CD4-positive, alpha-beta T cell treated with Interferon alpha-2 for 1 hour (primary cell): ENCODE measurements at regions not wholly inside any gene's neighbourhood (a gene's known extent, or its start where the extent isn't known, plus 50 kb on each side); places are given as distances from the start of the nearest gene placed in this dataset.
"Not testable (repeated sequence)": the region's sequence is repeated elsewhere in the genome, so short reads cannot be mapped to it uniquely, and the experiment has no call there.

ENCODE experiments used
- DNase-seq, 2 donors: peaks; one replicate each; pipeline ENCODE4 v3.0.0-alpha.2; 2020 to 2022

DNA sequence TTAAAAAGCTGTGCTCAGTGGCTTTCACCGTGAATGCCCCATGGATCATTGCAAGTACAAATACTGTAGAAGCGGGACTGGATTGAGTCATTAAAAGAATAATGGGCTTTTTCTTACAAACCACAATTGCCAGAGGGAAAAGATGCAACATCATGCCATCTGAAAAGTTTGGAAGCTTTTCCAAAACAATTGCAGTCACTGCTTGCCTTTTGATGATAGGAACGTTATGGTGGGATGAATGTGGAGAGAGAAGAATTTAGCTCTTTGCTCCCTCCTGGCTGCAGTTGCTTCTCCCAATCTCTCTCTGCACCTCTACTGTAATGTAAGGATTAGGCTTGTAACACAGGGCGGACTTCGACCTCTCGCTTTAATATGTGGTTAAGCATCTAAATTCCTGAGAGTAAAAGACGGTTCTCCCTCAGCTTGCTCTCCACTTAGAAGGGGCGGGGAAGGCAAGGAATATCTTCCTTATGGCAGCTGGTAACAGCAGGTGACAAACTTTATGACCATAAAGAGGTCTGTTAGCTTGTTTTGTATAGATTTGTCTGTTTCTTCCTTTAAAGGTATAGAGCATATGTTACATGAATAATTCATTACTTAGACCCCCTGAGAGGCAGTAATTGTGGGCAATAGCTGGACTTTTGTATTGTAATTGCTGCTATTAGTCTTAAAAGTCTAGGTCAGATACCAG is 376.1 kb downstream of the UTRN start:
- DNase-seq = no peak

GRCh38 chr6:144662812-144663365 is 377.8 kb downstream of the UTRN start:
- DNase-seq = no peak

GRCh38 chr6:144664281-144664680 is 379.1 kb downstream of the UTRN start:
- DNase-seq = no peak

DNA sequence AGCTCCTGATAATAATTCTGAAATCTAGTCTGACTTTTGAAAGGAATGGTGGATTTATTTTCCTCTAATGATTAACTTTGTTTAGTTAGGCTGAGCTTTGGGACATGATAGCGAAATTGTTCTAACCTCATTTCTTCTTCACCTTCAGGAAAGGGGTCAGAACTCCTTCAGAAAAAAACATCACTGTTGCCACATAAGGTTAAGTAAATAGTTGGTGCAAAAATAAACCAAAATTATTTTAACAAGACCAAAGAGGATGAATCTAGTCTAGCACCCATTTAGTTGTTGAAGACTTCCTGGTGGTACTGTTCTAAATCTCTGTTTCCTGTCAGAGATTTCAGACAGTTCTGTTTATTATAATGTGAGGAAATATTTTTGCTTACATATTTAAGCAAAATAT is 379.8 kb downstream of the UTRN start:
- DNase-seq = no peak

DNA sequence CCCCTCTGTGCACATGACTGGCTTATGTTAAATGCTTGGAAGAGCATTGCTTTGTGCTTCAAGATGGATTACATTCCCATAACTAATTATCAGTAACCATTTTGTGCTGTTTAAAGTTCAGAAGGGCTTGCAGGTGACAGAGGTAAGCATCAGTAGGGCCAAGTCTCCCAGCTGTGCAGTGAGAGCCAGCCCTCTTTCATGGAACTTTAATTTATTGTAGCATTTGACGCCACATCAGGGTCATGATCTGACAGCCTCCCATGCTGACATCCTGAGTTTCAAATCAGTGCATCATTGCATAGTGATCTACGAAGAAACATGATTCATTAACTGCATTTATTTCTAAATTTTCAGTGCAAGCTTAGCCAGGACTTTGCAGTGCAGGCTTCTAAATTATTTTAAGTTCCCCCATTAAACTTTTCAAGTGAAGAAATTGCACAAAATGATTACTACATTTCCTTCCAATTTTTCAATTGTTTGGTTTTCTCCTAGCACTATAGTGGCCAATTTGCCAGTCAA is 380.9 kb downstream of the UTRN start:
- DNase-seq = no peak

- DNase-seq = no peak
These were observed 381.6 kb downstream of the UTRN start for GRCh38 chr6:144666781-144667180.

- DNase-seq = no peak
These were observed 382.7 kb downstream of the UTRN start for GRCh38 chr6:144667532-144668503.

DNA sequence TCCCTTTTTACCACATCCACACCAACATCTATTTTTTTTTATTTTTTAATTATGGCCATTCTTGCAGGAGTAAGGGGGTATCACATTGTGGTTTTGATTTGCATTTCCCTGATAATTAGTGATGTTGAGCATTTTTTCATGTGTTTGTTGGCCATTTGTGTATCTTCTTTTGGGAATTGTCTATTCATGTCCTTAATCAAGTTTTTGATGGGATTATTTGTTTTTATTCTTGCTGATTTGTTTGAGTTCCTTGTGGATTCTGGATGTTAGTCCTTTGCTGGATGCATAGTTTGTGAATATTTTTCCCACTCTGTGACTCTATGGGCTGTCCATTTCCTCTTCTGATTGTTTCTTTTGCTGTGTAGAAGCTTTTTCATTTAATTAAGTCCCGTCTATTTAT is 385.1 kb downstream of the UTRN start:
- DNase-seq = not testable (repeated sequence)

DNA sequence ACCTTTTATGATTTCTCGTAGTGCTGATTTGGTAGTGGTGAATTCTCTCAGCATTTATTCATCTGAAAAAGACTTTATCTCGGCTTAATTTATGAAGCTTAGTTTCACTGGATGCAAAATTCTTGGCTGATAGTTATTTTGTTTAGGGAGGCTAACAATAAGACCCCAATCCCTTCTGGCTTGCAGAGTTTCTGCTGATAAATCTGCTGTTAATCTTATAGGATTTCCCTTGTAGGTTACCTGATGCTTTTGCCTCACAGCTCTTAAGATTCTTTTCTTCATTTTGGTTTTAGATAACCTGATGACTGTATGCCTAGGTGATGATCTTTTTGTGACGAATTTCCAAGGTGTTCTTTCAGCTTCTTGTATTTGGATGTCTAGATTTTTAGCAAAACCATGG is 388.7 kb downstream of the UTRN start:
- no peak for DNase-seq

- peak in 1 of 2 donors; percentile 23 for DNase-seq
These were observed 390.2 kb downstream of the UTRN start for GRCh38 chr6:144675231-144675861.

DNA sequence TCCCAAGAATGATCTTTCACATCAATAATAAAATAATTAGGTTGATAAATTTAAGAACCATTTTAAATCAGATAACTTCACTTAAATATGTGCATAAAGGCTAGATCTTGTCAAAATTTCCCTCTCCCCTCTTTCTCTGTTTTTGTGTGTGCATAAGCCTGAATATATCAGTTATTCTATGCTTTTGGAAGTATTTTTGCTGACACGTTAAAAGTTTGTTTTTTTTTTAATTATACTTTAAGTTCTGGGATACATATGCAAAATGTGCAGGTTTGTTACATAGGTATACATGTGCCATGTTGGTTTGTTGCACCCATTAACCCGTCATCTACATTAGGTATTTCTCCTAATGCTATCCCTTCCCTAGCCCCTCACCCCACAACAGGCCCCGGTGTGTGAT is 391.2 kb downstream of the UTRN start:
- DNase-seq = not testable (repeated sequence)

GRCh38 chr6:144677263-144677662 is 392.1 kb downstream of the UTRN start:
- not testable (repeated sequence) for DNase-seq

- DNase-seq = no peak
These were observed 393.7 kb downstream of the UTRN start for GRCh38 chr6:144678844-144679243.

DNA sequence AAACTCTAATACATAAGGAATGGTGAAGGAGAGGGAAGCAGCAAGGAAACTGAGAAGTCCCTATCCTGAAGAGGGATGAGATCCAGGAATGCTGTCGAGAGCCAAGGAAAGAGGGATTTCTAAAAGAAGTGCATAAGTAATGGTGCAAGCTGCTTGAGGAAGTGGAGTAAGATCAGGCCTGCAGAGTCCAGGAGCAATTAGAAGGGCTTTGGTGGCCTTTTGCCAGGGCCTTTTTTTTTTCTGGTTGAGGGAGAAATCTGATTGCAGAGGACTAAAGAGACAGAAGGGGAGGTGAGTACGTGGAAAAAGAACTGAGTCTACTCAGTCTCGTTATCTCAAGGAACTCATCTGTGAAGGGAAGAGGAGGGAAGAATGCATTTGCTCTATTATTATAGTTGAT is 396.2 kb downstream of the UTRN start:
- no peak for DNase-seq

GRCh38 chr6:144683216-144684070 is 398.3 kb downstream of the UTRN start:
- DNase-seq = no peak

DNA sequence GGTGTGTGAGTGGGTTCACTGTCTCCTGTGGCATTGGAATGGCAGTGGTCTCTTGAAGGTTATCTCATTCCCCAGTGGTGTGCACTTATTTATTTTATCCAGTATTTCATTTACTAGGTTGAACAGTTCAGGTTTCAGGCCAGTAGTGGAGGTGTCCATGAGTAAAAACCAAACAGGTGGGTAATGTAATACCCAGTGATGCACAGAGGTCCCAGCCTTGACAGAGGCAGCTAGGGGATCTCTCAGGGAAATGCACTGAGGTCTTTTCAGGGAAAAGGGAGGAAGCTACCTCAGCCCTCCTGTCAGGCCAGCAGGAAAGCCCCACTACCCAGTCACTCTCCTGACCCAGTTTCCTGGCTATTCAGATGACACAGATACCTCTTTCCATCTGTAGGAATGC is 403.6 kb downstream of the UTRN start:
- DNase-seq = no peak

- no peak for DNase-seq
These were observed 404.4 kb downstream of the UTRN start for GRCh38 chr6:144689503-144690040.

GRCh38 chr6:144690133-144690532 is 405.0 kb downstream of the UTRN start:
- no peak for DNase-seq

- DNase-seq = no peak
These were observed 405.5 kb downstream of the UTRN start for GRCh38 chr6:144690666-144691065.

DNA sequence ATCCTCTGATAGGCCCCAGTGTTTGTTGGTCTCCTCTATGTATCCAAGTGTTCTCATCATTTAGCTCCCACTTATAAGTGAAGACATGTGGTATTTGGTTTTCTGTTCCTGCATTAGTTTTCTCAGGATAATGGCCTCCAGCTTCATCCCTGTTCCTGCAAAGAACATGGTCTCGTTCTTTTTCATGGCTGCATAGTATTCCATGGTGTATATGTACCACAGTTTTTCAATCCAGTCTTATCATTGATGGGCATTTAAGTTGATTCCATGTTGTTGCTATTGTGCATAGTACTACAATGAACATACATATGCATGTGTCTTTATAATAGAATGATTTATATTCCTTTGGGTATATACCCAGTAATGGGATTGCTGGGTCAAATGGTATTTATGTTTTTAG is 406.9 kb downstream of the UTRN start:
- DNase-seq = not testable (repeated sequence)

- no peak for DNase-seq
These were observed 410.9 kb downstream of the UTRN start for GRCh38 chr6:144695858-144696533.
